ENCODE measurements at regions not wholly inside any gene's neighbourhood (a gene's known extent, or its start where the extent isn't known, plus 50 kb on each side); places are given as distances from the start of the nearest gene placed in this dataset.

DNA sequence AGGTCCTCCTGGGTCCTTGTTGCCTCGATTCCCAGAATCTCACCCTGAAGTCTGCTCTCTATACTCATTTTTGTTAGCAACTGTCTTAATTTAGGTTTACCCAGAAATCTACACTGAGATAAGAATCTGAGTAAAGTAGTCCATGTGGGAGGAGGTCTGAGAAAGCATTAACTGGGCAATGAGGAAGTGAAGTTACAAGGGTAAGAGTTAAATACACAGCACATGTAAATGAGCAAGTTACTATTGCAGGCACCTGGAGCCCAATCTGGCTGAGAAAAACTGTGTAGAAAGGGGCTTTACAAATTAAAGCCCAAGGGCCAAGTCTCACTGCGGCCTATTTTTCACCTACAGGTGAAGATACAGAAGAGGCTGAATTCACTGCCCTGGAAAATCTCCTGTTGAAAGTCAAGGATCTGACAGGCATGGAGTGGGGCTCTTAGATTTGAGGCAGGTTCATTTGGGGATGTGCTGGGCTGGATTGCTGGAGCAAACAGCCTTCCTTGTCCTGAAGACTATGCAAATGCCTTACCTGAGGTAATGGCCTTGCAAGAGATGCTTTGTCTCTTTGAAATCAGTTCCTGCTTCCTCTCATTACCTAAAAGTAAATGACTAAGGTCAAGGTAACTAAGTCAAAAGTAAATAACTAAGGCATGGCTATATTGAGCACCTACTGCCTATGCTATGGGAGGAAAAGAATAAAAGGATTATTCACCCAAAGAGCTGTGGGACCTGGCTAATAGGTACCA lies 84.4 kb upstream of the DYNAP start:
- no peaks in the 10 kb centered on the region for H3K4me1 Mint-ChIP-seq (ENCODE audit: low read depth in 2 of 2)
- no peaks in the 10 kb centered on the region for H3K36me3 Mint-ChIP-seq
- peaks cover 9 to 26% of the 10 kb centered on the region in 2 donors for H3K27me3 Mint-ChIP-seq
- DNase-seq (ENCODE audit: low spot score) (no peak), ATAC-seq (no peak)
- H3K4me3 Mint-ChIP-seq: no peak overlapping the region
- peaks cover 4% of the 10 kb centered on the region for H3K9me3 Mint-ChIP-seq
- no peak overlapping the region for H3K27ac Mint-ChIP-seq

DNA sequence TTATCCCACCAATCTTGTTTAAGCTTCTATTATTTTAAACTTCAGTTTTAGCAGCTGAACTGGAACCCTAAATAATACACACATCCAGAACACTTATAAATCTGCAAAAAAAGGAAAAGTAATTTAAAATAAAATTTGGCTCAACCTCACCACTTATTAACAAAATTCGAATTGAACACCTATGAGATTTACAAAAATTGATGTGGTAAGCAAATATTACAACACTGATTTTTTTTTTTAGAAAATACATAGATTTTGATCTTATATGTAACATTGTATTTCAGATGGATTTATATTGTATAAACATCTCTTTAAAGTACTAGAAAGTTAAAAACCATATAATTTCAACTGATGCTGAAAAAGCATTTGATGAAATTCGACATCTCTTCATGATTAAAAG lies 81.3 kb upstream of the DYNAP start:
- Mint-ChIP-seq H3K4me1 (ENCODE audit: low read depth in 2 of 2) (no peaks in the 10 kb centered on the region), H3K36me3 (no peaks in the 10 kb centered on the region), H3K9me3 (peaks cover 4% of the 10 kb centered on the region), H3K4me3 (no peak overlapping the region), H3K27ac (no peak overlapping the region), H3K27me3 (peaks cover 12 to 37% of the 10 kb centered on the region in 2 donors)
- DNase-seq (ENCODE audit: low spot score) (no peak), ATAC-seq (no peak)

DNA sequence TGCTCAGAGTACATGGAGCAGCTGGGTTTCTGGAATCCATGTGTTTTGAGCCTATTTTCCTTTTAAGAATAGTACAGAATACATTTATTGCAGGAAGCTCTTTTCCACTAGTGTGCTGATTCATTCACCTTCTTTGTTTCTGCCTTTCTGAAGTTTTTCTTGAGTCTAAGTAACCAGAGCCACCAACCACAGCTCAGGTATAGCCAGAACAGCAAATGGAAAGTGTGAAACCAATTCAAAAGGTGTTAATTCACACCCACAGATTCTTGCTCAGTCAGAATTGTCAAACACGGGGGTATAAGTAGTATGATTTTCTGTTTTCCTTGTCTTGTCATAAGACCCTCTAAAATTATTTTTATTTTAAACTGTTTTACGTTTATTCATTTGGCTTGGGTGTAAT lies 75.9 kb upstream of the DYNAP start:
- ATAC-seq (no peak), DNase-seq (ENCODE audit: low spot score) (no peak)
- Mint-ChIP-seq H3K4me1 (ENCODE audit: low read depth in 2 of 2) (no peaks in the 10 kb centered on the region), H3K27me3 (peaks cover 8 to 25% of the 10 kb centered on the region in 2 donors), H3K27ac (no peak overlapping the region), H3K4me3 (no peak overlapping the region), H3K9me3 (no peaks in the 10 kb centered on the region), H3K36me3 (no peaks in the 10 kb centered on the region)

DNA sequence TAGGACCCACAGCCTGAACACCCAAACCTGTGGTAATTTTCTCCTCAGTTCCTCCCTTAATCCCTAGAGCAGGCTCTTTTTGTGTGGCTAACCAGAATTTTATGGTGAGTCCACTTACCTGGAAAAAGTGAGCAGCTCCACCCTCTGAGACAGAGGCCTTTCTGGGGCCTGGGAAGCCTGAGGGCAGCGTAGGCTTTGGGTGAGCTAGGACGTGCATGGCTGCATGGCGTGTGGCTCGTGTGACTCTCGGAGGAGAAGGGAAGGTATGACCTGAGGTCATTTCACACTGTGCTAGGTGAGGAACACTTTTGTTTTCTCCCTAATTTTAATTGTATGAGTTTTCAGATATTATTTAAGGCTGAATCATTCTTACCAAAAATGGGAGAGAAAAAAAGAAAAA lies 73.5 kb upstream of the DYNAP start:
- no peak for ATAC-seq
- no peak overlapping the region for H3K27ac Mint-ChIP-seq
- H3K4me3 Mint-ChIP-seq: no peak overlapping the region
- no peaks in the 10 kb centered on the region for H3K9me3 Mint-ChIP-seq
- DNase-seq (ENCODE audit: low spot score): no peak
- no peaks in the 10 kb centered on the region for H3K36me3 Mint-ChIP-seq
- peaks cover 0 to 3% of the 10 kb centered on the region in 2 donors for H3K27me3 Mint-ChIP-seq
- H3K4me1 Mint-ChIP-seq (ENCODE audit: low read depth in 2 of 2): no peaks in the 10 kb centered on the region

DNA sequence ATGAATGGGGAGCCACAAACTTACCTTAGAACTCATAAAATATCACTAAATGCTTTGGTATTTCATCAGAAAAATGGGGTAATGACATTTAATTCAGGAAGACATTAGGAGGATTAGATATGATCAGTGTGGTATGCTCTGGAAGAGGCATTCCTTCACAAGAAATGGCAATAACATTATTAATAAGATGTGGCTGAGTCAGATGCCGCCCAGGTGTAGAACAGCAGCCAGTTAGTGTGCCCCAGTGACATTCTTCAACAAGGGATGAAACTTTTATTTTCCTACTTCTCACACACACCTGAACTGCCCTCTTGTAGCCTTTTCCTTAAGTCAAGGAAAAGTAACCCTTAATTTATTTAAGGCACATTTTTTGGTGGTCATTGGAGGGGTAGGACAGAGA lies 69.2 kb upstream of the DYNAP start:
- H3K36me3 Mint-ChIP-seq: no peaks in the 10 kb centered on the region
- peaks cover 0 to 13% of the 10 kb centered on the region in 2 donors for H3K27me3 Mint-ChIP-seq
- no peak overlapping the region for H3K27ac Mint-ChIP-seq
- DNase-seq (ENCODE audit: low spot score): no peak
- ATAC-seq: no peak
- H3K4me3 Mint-ChIP-seq: no peak overlapping the region
- no peaks in the 10 kb centered on the region for H3K9me3 Mint-ChIP-seq
- no peaks in the 10 kb centered on the region for H3K4me1 Mint-ChIP-seq (ENCODE audit: low read depth in 2 of 2)

DNA sequence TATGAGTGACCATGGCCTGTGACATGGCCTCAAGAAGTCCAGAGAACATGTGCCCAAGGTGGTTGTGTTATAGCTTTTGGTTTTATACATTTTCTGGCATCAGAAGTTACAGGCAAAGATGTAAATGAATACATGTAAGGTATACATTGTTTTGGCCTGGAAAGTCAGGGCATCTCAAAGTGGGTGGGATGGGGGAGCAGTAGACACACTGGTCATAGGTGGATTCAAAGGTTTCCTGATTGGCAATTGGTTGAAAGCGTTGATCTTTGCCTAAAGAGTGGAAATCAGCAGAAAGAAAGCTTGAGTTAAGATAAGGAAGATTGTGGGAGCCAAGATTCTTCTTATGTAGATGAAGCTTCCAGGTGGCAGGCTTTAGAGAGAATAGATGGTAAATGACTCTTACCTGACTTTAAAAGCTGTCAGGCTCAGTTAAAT lies 62.1 kb upstream of the DYNAP start:
- DNase-seq (ENCODE audit: low spot score) (no peak), ATAC-seq (no peak)
- Mint-ChIP-seq H3K4me3 (no peak overlapping the region), H3K27me3 (peaks cover 5 to 24% of the 10 kb centered on the region in 2 donors), H3K27ac (no peak overlapping the region), H3K4me1 (ENCODE audit: low read depth in 2 of 2) (no peaks in the 10 kb centered on the region), H3K9me3 (peaks cover 7% of the 10 kb centered on the region), H3K36me3 (no peaks in the 10 kb centered on the region)

DNA sequence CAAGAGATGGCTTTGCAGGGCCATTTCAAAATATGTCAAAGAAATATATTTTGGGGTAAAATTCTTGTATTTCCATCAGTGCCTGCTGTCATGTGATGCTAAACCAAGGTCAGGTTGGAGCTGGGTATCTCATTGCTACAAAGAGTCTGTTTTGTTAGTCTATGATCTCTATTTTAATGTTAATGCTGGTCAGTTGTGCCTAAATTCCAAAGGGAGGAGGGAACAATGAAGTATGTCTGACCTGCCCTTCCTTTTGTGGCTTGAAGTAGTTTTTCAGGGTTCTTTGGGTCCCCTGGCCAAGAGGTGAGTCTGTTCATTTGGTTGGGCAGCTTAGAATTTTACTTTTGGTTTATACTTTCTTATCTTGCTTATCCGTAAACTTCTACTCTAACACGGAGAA lies 61.6 kb upstream of the DYNAP start:
- no peaks in the 10 kb centered on the region for H3K36me3 Mint-ChIP-seq
- no peak for ATAC-seq
- no peaks in the 10 kb centered on the region for H3K4me1 Mint-ChIP-seq (ENCODE audit: low read depth in 2 of 2)
- H3K4me3 Mint-ChIP-seq: no peak overlapping the region
- H3K9me3 Mint-ChIP-seq: peaks cover 7% of the 10 kb centered on the region
- H3K27me3 Mint-ChIP-seq: peaks cover 5 to 20% of the 10 kb centered on the region in 2 donors
- no peak for DNase-seq (ENCODE audit: low spot score)
- H3K27ac Mint-ChIP-seq: no peak overlapping the region

DNA sequence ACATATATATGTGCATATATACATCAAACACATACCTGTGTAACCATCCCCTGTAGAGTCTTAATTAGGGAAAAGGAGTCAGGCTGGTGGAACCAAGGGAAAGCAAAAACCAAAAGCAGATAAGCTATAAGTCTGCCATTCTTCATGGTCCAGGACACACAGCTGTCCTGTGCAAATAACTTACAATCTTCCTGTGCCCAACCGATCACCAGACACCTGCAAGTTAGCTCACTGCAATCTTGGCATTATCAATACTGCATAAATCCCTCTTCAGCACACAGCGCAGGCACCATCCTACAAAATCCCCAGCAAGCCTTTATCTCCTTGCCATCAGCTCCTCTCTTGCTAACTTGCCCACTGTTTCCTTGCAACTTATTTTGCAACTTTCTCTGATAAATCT lies 60.8 kb upstream of the DYNAP start:
- Mint-ChIP-seq H3K27ac (no peak overlapping the region), H3K4me1 (ENCODE audit: low read depth in 2 of 2) (no peaks in the 10 kb centered on the region), H3K4me3 (no peak overlapping the region), H3K9me3 (peaks cover 7% of the 10 kb centered on the region), H3K36me3 (no peaks in the 10 kb centered on the region), H3K27me3 (peaks cover 5 to 13% of the 10 kb centered on the region in 2 donors)
- ATAC-seq (no peak), DNase-seq (ENCODE audit: low spot score) (no peak)

DNA sequence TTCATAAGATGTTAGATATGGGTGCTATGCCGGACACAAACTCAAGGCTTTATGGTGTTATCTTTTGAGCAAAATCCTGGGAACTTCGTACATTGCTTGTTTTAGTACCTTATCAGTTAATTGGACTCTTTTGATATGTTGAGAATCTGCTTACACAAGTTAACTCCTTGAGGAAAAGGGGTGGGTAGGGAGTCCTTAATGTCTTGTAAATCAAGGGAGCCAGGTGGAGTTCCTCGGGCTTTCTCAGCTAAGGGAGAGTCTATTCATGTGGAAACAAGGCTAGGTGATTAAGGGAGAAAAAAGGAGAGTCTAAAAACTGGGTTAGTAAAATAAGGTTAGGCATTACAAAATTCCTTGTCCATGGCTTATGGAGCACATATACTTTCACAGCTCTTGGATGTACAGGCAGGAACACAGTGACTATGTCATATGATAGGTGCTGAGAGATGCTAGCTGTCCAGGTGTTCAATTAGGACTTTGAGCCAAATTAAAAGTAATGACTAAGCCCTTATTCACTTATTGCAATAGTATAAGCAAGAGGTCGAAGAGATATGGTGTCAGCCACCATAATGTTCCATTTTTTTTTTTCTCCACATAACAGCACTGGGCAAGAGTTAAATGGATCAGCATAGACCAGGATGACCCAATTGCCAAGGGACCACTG lies 59.5 kb upstream of the DYNAP start:
- Mint-ChIP-seq H3K4me3 (no peak overlapping the region), H3K4me1 (ENCODE audit: low read depth in 2 of 2) (no peaks in the 10 kb centered on the region), H3K9me3 (peaks cover 7% of the 10 kb centered on the region), H3K36me3 (no peaks in the 10 kb centered on the region), H3K27me3 (peaks cover 5 to 13% of the 10 kb centered on the region in 2 donors), H3K27ac (no peak overlapping the region)
- no peak for DNase-seq (ENCODE audit: low spot score)
- no peak for ATAC-seq

DNA sequence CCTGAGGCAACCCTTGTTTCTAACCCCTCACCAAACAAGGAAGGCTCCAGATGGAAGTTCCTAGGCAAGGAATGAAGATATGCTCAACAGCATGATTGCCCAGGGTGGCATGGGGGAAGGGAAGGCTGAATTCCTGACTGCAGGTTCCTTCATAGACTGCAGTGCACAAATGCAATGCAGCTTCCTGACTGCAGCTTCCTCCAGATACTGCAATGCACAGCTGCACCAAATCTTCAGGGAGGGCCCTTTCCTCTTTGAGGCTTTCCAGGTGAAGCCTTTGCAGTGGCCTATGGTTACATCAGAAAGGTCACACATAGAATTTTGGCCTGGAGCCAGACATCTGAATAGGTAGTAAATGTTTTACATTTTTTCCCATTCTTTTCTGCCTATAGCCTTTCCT lies 58.8 kb upstream of the DYNAP start:
- Mint-ChIP-seq H3K9me3 (peaks cover 7% of the 10 kb centered on the region), H3K27ac (no peak overlapping the region), H3K36me3 (no peaks in the 10 kb centered on the region), H3K27me3 (peaks cover 5 to 13% of the 10 kb centered on the region in 2 donors), H3K4me3 (no peak overlapping the region), H3K4me1 (ENCODE audit: low read depth in 2 of 2) (no peaks in the 10 kb centered on the region)
- DNase-seq (ENCODE audit: low spot score) (no peak), ATAC-seq (no peak)

DNA sequence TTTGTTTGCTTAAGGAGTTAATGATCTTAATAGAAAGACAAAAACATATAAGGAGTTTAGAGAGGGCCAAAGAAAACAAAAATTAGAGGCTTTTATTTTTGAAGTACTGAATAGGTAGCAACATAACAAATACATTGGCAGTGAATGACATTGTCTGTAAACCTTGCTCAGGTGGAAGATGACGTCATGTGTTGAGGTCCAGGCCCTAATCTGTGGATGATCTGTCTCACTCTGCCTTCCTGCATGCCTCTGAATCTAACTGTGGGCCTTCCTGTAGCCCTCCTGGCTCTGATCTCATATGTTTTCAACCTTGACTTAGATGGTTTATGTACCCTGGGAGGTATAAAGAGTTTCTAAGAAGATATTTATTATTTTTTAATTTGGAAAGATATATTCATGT lies 58.1 kb upstream of the DYNAP start:
- peaks cover 5 to 13% of the 10 kb centered on the region in 2 donors for H3K27me3 Mint-ChIP-seq
- no peak overlapping the region for H3K27ac Mint-ChIP-seq
- ATAC-seq (no peak), DNase-seq (ENCODE audit: low spot score) (no peak)
- H3K4me3 Mint-ChIP-seq: no peak overlapping the region
- no peaks in the 10 kb centered on the region for H3K36me3 Mint-ChIP-seq
- H3K9me3 Mint-ChIP-seq: peaks cover 7% of the 10 kb centered on the region
- H3K4me1 Mint-ChIP-seq (ENCODE audit: low read depth in 2 of 2): no peaks in the 10 kb centered on the region
